RPMI7951 (cell line): ENCODE measurements at regions not wholly inside any gene's neighbourhood (a gene's known extent, or its start where the extent isn't known, plus 50 kb on each side); places are given as distances from the start of the nearest gene placed in this dataset.
A peak's percentile ranks its signal among the peaks of the same experiment; 100 is the strongest.
"Not testable (repeated sequence)": the region's sequence is repeated elsewhere in the genome, so short reads cannot be mapped to it uniquely, and the experiment has no call there.

Experiments
- DNase-seq: peaks from one replicate; pipeline ENCODE4 v3.0.0-alpha.2; 2012; ENCODE audit warnings: low read depth

DNA sequence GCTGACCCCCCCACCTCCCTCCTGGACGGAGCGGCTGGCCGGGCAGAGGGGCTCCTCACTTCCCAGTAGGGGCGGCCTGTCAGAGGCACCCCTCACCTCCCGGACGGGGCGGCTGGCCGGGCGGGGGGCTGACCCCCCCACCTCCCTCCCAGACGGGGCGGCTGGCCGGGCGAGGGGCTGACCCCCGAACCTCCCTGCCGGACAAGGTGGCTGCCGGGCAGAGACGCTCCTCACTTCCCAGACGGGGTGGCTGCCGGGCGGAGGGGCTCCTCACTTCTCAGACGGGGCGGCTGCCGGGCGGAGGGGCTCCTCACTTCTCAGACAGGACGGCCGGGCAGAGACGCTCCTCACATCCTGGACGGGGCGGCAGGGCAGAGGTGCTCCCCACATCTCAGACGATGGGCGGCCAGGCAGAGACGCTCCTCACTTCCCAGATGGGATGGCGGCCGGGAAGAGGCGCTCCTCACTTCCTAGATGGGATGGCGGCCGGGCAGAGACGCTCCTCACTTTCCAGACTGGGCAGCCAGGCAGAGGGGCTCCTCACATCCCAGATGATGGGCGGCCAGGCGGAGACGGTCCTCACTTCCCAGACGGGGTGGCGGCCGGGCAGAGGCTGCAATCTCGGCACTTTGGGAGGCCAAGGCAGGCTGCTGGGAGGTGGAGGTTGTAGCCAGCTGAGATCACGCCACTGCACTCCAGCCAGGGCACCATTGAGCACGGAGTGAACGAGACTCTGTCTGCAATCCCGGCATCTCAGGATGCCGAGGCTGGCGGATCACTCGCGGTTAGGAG lies 66.2 kb upstream of the PAPPA2 start:
- not testable (repeated sequence) for DNase-seq

DNA sequence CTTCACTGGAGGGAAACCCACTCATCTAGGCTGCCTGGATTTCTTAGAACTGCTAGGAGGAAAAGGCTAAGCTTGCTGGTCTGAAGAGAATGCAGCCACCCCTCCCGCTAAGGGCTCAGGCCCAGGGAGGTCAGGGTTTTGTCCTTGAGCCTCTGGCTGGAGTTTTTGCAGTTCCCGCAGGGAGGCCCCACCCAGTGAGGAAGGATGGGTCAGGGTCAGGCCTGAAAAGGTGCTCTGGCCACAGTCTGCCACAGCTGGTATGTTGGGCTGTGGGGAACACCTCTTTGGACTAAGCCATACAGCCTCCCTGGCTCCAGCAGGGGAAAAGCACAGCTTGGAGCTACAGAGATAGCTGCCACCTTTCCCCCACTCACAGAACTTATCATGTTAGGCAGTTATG lies 71.4 kb upstream of the PAPPA2 start:
- no peak for DNase-seq

DNA sequence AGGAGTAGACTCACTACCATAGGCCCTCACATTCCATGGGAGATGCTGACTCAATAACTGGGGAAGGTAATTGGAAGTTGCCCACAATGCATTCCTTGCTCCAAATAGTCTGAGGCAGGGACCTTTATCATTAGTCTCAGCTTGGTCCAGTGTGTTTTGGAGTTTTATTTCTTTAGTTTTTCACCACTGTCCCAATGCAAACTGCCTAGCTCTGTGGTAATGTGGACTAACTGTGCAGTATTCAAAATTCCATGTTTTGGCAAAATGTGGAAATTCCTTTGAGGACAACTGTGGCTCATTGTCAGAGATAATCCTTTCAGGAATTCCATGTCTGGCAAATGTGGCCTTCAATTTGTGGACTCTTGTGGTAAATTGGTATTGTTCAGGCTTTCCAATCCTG lies 78.1 kb upstream of the PAPPA2 start:
- no peak for DNase-seq

DNA sequence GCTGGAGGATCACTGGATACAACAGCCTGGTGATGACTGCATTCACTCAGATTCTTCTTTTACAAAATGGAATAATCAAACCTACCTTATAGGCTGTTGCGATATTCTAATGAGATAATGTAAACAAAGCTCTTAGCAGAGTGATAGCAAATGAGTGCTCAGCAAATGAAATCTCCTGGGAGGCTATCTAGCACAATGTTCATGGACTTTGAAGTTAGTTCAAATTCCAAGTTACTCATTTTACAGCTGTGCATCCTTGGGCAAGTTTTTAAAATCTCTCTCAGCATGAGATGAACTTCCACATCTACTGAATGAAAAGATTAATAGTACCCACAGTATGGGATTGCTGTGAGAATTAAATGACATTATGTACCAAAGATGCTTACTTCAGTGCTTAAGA lies 80.8 kb upstream of the PAPPA2 start:
- no peak for DNase-seq

DNA sequence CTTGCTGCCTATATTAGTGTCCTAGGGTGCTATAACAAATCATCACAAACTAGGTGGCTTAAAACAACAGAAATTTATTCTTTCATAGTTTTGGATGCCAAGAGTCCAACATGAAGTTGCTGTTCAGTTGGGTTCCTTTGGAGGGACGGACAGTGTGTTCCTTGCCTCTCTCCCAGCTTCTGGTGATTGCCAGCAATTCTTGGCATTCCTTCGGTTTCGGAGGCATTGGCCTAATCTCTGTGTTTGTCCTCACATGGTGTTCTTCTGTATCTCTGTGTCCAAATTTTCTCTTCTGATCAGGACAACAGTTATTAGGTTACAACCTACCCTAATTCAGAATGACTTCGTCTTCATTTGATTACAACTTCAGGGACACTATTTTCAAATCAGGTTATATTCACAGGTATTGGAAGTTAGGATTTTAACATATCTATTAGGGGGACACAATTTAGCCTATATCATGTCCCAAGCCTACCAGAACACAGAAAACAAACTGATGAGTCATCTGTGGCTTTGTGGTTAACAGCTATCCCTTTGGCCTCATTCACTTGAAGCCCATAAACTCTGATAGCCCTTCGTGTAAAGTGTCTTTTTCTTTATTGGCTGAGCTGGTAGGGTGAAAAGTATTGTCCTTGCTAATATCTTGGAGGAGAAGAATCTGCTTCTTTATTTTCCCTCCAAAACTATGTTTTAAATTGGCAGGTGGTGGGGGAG lies 83.2 kb upstream of the PAPPA2 start:
- peak; percentile 24 for DNase-seq

DNA sequence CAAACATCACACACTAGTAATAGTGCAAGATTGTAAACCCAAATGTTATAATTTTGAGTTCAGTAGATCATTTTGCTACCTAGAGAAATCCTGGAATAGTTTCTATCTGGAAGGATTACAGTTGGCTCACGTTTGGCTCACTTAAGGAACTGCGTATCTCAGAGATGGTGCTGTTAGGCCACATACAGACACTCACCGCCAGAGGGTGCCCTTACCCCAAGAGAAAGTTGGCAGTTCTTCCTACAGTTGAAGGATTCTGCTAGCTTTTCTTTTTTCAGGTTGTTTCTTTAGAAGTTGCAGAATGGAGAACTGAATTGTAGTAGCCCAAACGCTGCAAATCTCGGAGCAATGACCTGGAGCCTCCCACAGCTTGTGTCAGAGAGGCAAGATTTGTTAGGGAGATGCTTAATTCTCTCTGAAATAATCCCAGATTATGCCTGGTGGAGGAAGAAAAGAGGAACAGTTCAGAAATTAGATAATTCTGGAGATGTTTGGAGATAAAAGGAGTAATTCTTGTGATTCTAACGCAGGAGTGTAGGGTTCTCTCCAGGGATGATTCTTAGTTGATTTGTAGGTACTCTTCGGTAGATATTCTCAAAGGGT lies 87.9 kb upstream of the PAPPA2 start:
- DNase-seq = peak; percentile 55

DNA sequence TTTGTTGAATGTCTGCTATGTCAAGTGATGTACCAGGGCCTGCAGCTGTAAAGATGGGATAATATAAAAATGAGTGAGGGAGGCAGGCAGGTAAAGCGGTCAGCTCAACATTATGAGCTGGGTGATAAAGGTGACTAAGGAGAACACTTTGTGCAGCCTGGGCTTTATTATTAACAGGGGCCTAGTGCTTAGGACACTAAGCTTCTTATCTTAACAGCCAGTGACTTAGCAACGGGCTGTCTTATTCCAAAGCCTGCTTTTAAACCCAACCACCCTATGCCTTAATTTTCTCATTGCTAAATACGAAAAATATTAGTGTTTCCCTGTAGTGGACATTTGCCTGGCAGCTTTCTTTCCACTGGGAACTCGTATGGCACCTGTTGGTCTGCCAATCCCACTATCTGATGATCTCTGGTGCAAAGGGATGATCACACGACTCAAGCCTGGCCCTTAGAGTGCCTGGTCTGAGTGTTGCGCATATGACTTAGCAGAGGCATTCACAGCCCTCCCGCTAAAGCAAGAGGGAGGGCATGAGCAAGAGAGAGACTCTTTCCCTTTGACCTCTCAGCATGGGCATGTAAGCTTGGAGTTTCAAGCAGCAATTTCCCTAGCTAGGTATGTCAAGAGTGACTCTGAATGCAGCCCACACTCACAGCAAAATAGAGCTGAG lies 98.6 kb upstream of the PAPPA2 start:
- DNase-seq = no peak

DNA sequence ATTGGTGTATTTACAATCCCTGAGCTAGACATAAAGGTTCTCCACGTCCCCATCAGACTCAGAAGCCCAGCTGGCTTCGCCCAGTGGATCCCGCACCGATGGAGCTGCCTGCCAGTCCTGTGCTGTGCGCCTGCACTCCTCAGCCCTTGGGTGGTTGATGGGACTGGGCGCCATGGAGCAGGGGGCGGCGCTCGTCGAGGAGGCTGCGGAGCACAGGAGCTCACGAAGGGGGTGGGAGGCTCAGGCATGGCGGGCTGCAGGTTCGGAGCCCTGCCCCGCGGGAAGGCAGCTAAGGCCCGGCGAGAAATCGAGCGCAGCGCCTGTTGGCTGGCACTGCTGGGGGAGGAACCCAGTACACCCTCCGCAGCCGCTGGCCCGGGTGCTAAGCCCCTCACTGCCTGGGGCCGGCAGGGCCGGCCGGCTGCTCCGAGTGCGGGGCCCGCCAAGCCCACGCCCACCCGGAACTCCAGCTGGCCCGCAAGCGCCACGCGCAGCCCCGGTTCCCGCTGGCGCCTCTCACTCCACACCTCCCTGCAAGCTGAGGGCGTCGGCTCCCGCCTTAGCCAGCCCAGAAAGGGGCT lies 113.8 kb upstream of the PAPPA2 start:
- not testable (repeated sequence) for DNase-seq

DNA sequence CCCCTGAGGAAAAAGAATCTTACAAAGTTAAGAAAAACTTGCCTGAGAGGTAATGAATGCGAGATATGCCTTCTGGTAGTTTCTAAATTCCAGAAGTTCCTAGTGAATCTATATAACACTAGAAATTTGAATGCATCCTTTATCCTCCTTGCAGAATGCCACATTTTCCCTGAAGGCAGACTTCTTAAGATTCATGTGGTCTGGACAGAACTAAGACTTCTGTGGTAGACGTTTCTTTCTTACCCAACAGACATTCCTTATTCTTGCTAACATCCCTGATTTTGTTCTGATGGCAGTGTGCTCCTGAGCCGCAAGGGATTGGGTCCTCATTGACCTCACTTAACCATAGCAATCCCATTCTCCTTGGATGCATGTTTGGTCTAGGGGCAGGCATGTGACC lies 121.3 kb upstream of the PAPPA2 start:
- DNase-seq = peak; percentile 4

DNA sequence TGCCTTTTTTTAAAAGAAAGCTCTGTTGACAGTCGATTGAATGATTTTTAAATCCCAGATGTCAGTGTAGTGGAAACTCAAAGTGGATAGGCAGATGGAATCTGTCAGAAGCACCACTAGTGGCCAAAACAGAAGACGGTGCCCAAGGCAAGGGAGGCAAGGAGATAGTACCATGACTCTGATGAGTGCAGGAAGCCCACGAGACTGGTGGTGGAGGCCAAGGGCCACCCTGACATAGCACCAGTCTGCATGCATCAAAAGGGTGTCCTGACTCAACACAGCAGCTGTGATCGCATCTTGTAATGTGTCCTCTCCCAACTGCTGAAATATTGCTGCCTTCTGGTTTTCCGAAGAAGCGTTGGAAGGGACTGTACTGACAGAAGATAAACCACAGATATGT lies 124.1 kb upstream of the PAPPA2 start:
- no peak for DNase-seq

DNA sequence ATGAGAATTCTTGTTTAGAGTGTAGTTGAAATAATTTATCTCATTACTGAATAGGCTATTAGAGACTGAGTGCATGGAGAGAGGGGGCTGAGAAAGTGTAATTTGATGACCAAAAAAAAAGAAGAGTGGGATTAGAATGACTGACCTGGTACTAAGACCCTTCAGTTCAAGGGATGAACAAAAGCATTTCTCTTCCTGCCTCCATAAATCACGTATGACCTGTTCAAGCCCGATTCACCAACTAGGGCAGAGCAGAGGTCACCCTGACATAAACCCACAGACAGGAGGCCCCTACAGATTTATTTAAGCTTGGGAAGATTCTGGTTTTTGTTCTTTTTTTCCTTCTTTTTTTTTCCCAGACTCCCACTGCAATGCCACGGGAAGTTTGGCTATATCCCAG lies 123.7 kb upstream of the COP1 start:
- DNase-seq = no peak

DNA sequence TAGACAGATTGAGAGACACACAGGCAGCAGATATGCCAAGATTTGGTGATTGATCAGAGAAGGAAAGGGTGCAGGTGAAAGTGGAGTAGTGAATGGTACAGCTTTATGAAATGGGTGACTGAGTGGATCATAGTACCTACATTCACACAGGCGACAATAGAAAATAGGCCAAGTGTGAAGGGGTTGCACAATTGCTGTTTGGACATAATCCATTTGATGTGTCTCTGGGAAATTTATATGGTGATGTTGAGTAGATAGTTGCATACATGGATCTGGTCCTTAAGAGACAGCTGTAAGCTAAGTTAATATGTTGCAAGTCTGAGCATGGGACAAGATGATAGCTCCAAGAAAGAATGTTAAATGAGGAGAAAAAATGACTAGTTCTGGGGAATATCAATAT lies 118.6 kb upstream of the COP1 start:
- no peak for DNase-seq

DNA sequence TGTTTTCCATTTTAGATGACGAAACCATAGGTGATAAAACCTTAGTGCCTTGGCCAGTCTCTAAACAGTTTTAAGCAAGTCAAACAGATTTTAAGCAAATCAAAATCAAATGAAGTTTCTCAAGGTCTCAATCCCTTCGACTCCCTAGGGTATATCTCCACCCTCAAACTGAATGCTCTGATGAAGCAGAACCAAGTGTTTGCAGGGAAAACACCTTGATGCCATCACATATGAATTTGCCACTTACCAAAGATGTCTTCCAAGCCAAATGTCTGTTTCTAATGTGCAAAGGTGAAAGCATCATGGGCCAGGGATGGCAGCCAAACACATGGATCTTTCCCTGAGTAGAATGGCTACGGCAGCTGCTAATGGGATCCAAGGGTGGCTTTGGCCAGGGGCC lies 116.4 kb upstream of the COP1 start:
- DNase-seq = no peak

DNA sequence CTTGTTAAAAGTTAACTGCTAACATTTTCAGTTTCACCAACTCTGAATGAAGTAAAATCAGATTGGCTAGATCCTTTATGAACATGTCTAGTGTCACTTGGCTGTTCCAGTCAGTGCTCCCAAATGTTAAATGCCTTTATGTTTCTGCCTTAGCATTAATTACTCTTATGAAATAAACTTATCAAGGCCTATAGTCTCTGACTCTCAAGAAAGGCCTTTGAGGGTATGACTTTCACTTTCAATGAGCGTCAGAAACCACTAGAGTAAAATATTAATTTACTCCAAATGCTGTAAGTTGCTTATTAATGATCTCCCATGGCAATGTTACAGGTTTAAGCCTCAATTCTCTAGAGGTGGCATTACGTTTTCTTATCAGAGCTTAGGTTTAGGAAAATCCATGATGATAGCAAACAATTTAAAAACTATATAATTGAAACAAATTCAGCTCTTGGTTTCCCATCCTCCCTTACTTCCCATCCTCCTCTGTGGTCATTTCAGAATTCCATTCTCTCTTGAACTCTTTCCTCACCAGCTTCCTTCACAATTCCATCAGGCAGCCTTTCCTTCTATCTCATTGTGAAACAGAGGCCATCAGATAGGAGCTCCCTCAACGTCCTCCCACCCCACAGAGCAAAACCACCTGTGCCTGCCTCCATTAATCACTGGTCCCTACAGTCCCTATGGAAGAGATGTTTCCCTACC lies 108.6 kb upstream of the COP1 start:
- DNase-seq = no peak

DNA sequence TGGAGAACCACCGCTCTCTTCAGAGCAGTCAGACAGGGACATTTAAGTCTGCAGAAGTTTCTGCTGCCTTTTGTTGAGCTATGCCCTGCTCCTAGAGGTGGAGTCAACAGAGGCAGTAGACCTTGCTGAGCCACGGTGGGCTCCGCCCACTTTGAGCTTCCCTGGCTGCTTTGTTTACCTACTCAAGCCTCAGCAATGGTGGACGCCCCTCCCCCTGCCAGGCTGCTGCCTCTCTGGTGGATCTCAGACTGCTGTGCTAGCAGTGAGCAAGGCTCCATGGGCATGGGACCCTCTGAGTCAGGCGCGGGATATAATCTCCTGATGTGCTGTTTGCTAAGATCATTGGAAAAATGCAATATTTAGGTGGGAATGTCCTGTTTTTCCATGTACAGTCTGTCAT lies 89.5 kb upstream of the COP1 start:
- DNase-seq = not testable (repeated sequence)

DNA sequence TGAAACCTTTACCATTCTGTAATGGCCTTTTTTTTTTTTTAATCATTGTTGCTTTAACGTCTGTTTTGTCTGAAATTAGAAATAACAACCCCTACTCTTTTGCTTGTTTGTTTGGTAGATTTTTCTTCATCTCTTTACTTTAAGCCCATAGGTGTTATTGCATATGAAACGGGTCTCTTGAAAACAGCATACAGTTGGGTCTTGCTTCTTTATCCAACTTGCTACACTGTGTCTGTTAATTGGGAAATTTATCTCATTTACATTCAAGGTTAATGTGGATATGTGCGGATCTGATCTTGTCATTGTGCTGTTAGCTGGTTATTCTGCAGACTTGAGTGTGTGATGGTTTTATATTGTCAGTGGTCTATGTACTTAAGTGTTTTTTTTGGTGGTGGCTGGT lies 78.9 kb upstream of the COP1 start:
- no peak for DNase-seq

DNA sequence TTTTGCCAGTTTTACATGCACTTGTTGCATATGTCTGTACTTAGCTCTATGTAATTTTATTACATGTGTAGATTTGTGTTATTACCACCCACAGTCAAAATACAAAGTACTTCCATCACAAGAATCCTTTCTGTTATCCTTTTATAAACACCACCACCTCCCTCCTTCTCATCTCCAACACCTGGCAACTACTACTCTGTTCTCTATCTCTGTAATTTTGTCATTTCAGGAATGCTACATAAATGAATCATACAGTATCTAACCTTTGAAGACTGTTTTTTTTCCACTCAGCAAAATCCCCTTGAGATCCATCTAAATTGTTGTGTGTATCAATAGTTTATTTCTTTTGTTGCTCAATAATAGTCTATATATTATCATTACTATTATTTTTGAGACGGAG lies 64.5 kb upstream of the COP1 start:
- DNase-seq = no peak
